ENCODE measurements at regions not wholly inside any gene's neighbourhood (a gene's known extent, or its start where the extent isn't known, plus 50 kb on each side); places are given as distances from the start of the nearest gene placed in this dataset.

DNA sequence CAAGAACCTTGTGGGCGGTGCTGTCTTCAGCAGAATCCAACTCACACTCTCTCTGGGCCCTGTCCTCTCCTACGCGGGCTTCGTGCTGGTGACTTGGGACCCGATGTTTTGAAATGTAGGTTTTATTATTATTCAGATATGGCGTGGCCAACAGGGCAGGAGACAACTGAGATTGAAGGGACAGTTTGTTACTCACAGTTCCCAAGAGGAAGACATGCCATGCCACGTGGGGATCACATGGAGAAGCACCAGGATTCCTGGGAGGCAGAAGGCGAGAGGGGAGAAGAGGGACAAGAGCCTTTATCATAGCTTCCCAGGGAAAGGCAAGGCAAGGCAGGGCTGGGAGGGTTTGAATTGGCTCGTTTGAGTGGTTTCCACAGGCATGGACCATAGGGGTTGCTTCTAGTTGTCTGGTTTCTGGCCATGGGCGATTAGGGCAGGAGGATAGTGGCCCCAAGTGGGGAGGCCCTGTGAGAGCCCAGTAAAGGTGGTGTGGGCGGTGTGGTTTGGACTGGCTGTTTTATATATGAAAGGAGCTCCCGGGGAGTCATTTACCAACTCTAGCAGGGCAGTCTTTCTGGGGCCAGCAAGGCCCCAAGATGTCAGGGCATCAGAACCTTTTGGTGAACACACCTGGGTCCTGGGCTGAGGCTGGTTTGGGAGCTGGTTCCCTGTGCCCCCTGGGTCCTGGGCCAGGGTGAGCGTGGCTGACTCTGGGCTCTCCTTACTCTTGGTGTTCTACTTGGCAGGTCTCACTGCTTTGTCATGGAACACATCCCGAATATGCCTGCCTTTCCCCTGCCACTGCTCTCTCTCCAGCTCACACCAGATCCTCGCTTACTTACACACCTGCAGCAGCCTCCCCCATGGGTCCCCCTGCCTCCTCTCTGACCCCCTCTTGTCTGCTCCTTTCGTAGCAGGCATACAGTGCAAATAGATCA, 94.0 kb upstream of the ZNF536 start:
- TF ChIP-seq, protein P1, sequence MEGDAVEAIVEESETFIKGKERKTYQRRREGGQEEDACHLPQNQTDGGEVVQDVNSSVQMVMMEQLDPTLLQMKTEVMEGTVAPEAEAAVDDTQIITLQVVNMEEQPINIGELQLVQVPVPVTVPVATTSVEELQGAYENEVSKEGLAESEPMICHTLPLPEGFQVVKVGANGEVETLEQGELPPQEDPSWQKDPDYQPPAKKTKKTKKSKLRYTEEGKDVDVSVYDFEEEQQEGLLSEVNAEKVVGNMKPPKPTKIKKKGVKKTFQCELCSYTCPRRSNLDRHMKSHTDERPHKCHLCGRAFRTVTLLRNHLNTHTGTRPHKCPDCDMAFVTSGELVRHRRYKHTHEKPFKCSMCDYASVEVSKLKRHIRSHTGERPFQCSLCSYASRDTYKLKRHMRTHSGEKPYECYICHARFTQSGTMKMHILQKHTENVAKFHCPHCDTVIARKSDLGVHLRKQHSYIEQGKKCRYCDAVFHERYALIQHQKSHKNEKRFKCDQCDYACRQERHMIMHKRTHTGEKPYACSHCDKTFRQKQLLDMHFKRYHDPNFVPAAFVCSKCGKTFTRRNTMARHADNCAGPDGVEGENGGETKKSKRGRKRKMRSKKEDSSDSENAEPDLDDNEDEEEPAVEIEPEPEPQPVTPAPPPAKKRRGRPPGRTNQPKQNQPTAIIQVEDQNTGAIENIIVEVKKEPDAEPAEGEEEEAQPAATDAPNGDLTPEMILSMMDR (IDR thresholded peaks at IDR 0.05) = no peak
- no peak for TF ChIP-seq POLR2A (IDR thresholded peaks at IDR 0.05)

All from lower leg skin (tissue), 3 donors.